Adrenal gland (tissue), 9 donors: ENCODE measurements at regions not wholly inside any gene's neighbourhood (a gene's known extent, or its start where the extent isn't known, plus 50 kb on each side); places are given as distances from the start of the nearest gene placed in this dataset.

ENCODE experiments used
- DNase-seq, 7 donors: peaks; one replicate each; pipeline ENCODE4 v3.0.0-alpha.2; 2019 to 2020
- H3K27ac ChIP-seq, 5 donors: fragments of 200-600 bp; sonication (generic) in 4 of 5; 1 replicate in 3 of 5; 2 replicates in 2 of 5; pipeline versions ENCODE4 v1.5.1 to v1.8.0; 2016 to 2020; ENCODE audit warnings: mild to moderate bottlenecking in 1 of 5
- H3K27me3 ChIP-seq: fragments of 200-600 bp; 2 replicates; pipeline ENCODE4 v1.8.0; 2021
- H3K36me3 ChIP-seq, 2 donors: fragments of 200-600 bp; replicated peaks in 1 of 2; 1 replicate in 1 of 2; 2 replicates in 1 of 2; pipeline versions ENCODE4 v1.5.1 to v1.8.0; 2018 to 2022
- H3K4me1 ChIP-seq, 2 donors: fragments of 200-600 bp; replicated peaks in 1 of 2; 1 replicate in 1 of 2; 2 replicates in 1 of 2; pipeline versions ENCODE4 v1.5.1 to v1.8.0; 2018 to 2021
- H3K4me3 ChIP-seq, 4 donors: fragments of 200-600 bp; sonication (generic) in 3 of 4; one replicate each; pipeline ENCODE4 v1.5.1; 2016 to 2018
- H3K9me3 ChIP-seq, 3 donors: fragments of 200-600 bp; sonication (generic) in 1 of 3; replicated peaks in 1 of 3; 1 replicate in 2 of 3; 2 replicates in 1 of 3; pipeline versions ENCODE4 v1.5.1 to v1.8.0; 2016 to 2021
- CTCF ChIP-seq, 6 experiments: fragments of 450-650 bp in 4 of 6; fragments of 200-600 bp in 2 of 6; sonication (generic) in 1 of 6; IDR thresholded peaks; 1 replicate in 5 of 6; 2 replicates in 1 of 6; pipeline versions ENCODE4 v1.5.1 to v1.8.0; 2016 to 2021; ENCODE audit warnings: antibody characterized with exemption in 6 of 6, mild to moderate bottlenecking in 2 of 6, moderate library complexity in 1 of 6
- POLR2A ChIP-seq, 2 donors: fragments of 450-650 bp; IDR thresholded peaks; one replicate each; pipeline ENCODE4 v1.6.1; 2017; ENCODE audit warnings: antibody characterized with exemption in 2 of 2, mild to moderate bottlenecking in 2 of 2, moderate library complexity in 1 of 2
- WGBS, 4 donors: extraction: QIAGEN DNeasy Blood & Tissue Kit in 2 of 4; methylation state at CpG; one replicate each; pipeline versions ENCODE4 v1.1.5 to v1.1.7; 2013 to 2017; 5-methylcytosine and 5-hydroxymethylcytosine counted together
- intact Hi-C, 2 donors: fragments of 100-400 bp; cut with DNase I; formaldehyde crosslinking; loops; one replicate each; pipeline versions ENCODE4 v1.14.1 to v1.15.0; 2022 to 2023
- donor health status: healthy with polysubstance abuse.
- donor health status: Bipolar disorder and iron deficiency.
- donor health status: DM: yes; HTN: yes; CAD: no.
- donor health status: DM: no; HTN: no; CAD: no.
- donor health status: DM: no; HTN: no; CAD: no.

DNA sequence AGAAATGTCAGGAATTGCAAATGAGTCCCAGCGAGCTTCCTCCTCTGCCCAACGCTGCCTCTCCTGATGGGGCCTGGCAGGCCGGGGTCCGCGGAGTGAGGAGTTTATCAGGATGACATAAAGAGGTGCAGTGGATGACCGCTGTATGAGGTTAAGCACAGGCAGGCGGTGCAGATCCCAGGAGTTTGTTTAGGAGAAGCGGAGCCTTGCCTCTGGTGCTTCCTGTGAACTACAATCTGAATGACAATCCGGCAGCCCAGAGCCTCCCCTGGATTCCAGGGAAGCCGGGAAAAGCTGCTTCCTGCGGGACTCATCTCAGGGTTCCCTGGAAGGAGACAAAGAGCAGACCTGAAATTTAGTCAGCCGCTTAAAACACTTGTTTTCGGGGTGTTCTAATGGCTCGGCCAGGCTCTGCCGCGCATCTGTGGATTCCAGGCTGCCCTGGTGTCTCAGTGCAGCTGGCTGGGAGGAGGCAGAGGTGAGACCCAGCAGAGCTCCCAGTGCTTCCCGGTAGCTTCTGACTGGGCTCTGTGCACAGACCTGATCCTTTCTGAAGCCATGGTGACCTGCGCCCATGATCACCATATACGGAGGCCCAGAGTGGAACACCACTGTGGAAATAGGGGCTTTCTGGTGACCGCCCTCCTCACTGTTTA lies 69.8 kb upstream of the IRX4 start:
- Histone ChIP-seq H3K4me3 (no peak overlapping the region), H3K27me3 (peaks cover 8% of the 10 kb centered on the region), H3K4me1 (no peaks in the 10 kb centered on the region), H3K9me3 (no peaks in the 10 kb centered on the region), H3K36me3 (no peaks in the 10 kb centered on the region), H3K27ac (no peak overlapping the region)
- intact Hi-C loops: no loop called here
- TF ChIP-seq POLR2A (IDR thresholded peaks at IDR 0.05) (no peak), CTCF (IDR thresholded peaks at IDR 0.05) (no peak)
- no peak for DNase-seq
- 23 to 33% (median 26%) methylated on average over 14 to 20 of the region's 20 CpGs for WGBS, 4 donors

DNA sequence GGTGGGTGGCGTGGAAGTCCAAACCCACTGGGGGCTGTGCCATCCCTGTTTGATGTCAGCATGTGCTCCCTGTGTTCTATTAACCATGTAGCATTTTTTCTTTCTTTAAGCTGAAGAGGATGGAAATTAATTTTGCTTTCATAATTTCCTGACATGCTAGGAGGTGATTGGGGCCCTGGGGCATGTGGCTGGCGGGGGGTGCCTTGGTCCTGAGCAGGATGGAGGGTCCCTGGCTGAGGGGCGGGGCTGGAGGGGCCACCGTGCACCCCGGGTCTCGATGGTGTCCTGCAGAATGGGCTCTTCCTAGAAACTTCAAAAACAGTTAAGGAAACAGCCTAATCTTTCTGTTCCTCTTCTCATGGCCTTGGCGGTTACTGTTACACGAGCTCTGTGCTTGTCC lies 69.3 kb upstream of the IRX4 start:
- Histone ChIP-seq H3K9me3 (no peaks in the 10 kb centered on the region), H3K27me3 (peaks cover 8% of the 10 kb centered on the region), H3K27ac (no peak overlapping the region), H3K4me3 (no peak overlapping the region), H3K4me1 (no peaks in the 10 kb centered on the region), H3K36me3 (no peaks in the 10 kb centered on the region)
- WGBS, 4 donors: 33 to 52% (median 47%) methylated on average over 3 to 8 of the region's 8 CpGs
- DNase-seq: no peak
- intact Hi-C loops: no loop called here
- TF ChIP-seq CTCF (IDR thresholded peaks at IDR 0.05) (no peak), POLR2A (IDR thresholded peaks at IDR 0.05) (no peak)

DNA sequence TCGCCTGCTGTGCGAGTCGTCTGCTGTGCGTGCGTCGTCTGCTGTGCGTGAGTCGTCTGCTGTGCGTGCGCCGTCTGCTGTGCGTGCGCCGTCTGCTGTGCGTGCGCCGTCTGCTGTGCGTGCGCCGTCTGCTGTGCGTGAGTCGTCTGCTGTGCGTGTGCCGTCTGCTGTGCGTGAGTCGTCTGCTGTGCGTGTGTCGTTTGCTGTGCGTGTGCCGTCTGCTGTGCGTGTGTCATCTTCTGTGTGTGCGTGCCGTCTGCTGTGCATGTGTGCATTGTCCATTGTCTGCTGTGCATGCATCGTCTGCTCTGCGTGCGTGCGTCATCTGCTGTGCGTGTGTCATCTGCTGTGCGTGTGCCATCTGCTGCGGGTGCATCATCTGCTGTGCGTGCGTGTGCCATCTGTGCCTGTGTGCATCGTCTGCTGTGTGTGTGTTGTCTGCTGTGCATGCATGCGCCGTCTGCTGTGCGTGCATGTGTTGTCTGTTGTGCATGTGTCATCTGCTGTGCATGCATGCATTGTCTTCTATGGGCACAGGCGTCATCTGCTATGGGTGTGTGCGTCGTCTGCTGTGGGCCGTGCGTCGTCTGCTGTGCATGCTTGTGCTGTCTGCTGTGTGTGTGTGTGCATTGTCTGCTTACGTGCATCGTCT lies 68.6 kb upstream of the IRX4 start:
- 90 to 94% (median 92%) methylated on average over 46 to 54 of the region's 54 CpGs for WGBS, 4 donors
- DNase-seq: no peak
- Histone ChIP-seq H3K27me3 (peaks cover 10% of the 10 kb centered on the region), H3K27ac (no peak overlapping the region), H3K9me3 (no peaks in the 10 kb centered on the region), H3K4me1 (no peaks in the 10 kb centered on the region), H3K4me3 (no peak overlapping the region), H3K36me3 (no peaks in the 10 kb centered on the region)
- TF ChIP-seq CTCF (IDR thresholded peaks at IDR 0.05) (no peak), POLR2A (IDR thresholded peaks at IDR 0.05) (no peak)
- intact Hi-C loops: no loop called here

- Histone ChIP-seq H3K27ac (no peak overlapping the region), H3K27me3 (peaks cover 13% of the 10 kb centered on the region), H3K9me3 (no peaks in the 10 kb centered on the region), H3K36me3 (no peaks in the 10 kb centered on the region), H3K4me1 (no peaks in the 10 kb centered on the region), H3K4me3 (no peak overlapping the region)
- WGBS, 4 donors: 88 to 94% (median 89%) methylated on average over 9 to 22 of the region's 22 CpGs
- DNase-seq: no peak
- no peak for TF ChIP-seq POLR2A (IDR thresholded peaks at IDR 0.05)
- no peak for TF ChIP-seq CTCF (IDR thresholded peaks at IDR 0.05)
- intact Hi-C loops: no loop called here
Measured at GRCh38 chr5:1950708-1951103, 68.0 kb upstream of the IRX4 start.
